Stimulated activated CD4-positive, alpha-beta T cell treated with anti-CD3 and anti-CD28 coated beads, Interleukin-2, amount 100 ng/mL, for 24 hours (primary cell): ENCODE measurements at regions not wholly inside any gene's neighbourhood (a gene's known extent, or its start where the extent isn't known, plus 50 kb on each side); places are given as distances from the start of the nearest gene placed in this dataset.
"Not testable (repeated sequence)": the region's sequence is repeated elsewhere in the genome, so short reads cannot be mapped to it uniquely, and the experiment has no call there.

Experiments
- DNase-seq, 2 donors: peaks; one replicate each; pipeline ENCODE4 v3.0.0-alpha.2; 2020

- no peak for DNase-seq
Observed at GRCh38 chr3:27779176-27779575, 57.1 kb upstream of the EOMES start.

- DNase-seq = no peak
Observed at GRCh38 chr3:27789420-27789819, 67.3 kb upstream of the EOMES start.

GRCh38 chr3:27791956-27792355 is 69.8 kb upstream of the EOMES start:
- DNase-seq = no peak

- no peak for DNase-seq
Observed at GRCh38 chr3:27792869-27793268, 70.7 kb upstream of the EOMES start.

- DNase-seq = no peak
Observed at GRCh38 chr3:27794211-27794610, 72.1 kb upstream of the EOMES start.

GRCh38 chr3:27796365-27796875 is 74.3 kb upstream of the EOMES start:
- no peak for DNase-seq

GRCh38 chr3:27797773-27798172 is 75.7 kb upstream of the EOMES start:
- no peak for DNase-seq

GRCh38 chr3:27800261-27800660 is 78.1 kb upstream of the EOMES start:
- no peak for DNase-seq

- no peak for DNase-seq
Observed at GRCh38 chr3:27802425-27802824, 80.3 kb upstream of the EOMES start.

GRCh38 chr3:27802849-27803248 is 80.7 kb upstream of the EOMES start:
- no peak for DNase-seq

- DNase-seq = no peak
Observed at GRCh38 chr3:27805282-27805681, 83.2 kb upstream of the EOMES start.

GRCh38 chr3:27813255-27813654 is 91.1 kb upstream of the EOMES start:
- no peak for DNase-seq

- DNase-seq = not testable (repeated sequence)
Observed at GRCh38 chr3:27821609-27822008, 99.5 kb upstream of the EOMES start.

GRCh38 chr3:27824312-27825200 is 102.4 kb upstream of the EOMES start:
- no peak for DNase-seq

GRCh38 chr3:27826448-27826847 is 104.3 kb upstream of the EOMES start:
- DNase-seq = no peak

- no peak for DNase-seq
Observed at GRCh38 chr3:27827041-27827440, 104.9 kb upstream of the EOMES start.

- DNase-seq = no peak
Observed at GRCh38 chr3:27840807-27841594, 118.9 kb upstream of the EOMES start.

GRCh38 chr3:27844052-27844675 is 122.0 kb upstream of the EOMES start:
- no peak for DNase-seq

- DNase-seq = no peak
Observed at GRCh38 chr3:27847697-27848096, 125.6 kb upstream of the EOMES start.

GRCh38 chr3:27848826-27849225 is 126.7 kb upstream of the EOMES start:
- DNase-seq = no peak

GRCh38 chr3:27859821-27860220 is 137.7 kb upstream of the EOMES start:
- no peak for DNase-seq

- DNase-seq = no peak
Observed at GRCh38 chr3:27861046-27862036, 139.2 kb upstream of the EOMES start.
